GM18499 (cell line): ENCODE measurements at regions not wholly inside any gene's neighbourhood (a gene's known extent, or its start where the extent isn't known, plus 50 kb on each side); places are given as distances from the start of the nearest gene placed in this dataset.
"Not testable (repeated sequence)": the region's sequence is repeated elsewhere in the genome, so short reads cannot be mapped to it uniquely, and the experiment has no call there.

Experiments used
- ATAC-seq: cut with Tn5 transposase; IDR thresholded peaks from one replicate; pipeline ENCODE4 v1.9.1; 2021; ENCODE audit warnings: moderate number of reproducible peaks; ENCODE audit not compliant: insufficient read depth, unreplicated experiment

DNA sequence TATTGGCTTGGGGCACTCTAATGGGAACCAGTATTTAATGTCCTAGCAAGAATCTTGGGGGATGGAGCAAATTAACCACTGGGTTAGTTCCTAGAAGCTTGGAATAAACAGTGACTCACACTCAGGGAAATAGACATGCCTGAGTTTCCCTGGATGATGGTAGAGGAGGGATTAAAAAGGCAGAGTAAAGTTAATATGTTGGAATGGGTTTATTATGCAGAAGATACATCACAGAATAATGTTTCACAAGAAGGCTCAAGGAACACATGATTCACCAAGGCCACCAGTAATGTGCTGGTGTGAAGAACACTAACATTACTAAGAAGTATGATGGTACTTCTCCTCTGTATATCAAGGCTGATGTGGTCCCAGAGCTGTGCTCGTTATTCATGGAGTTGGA, 752.9 kb upstream of the SEMA6A start:
- no peak for ATAC-seq

GRCh38 chr5:117326997-117327396, 752.4 kb upstream of the SEMA6A start:
- no peak for ATAC-seq

GRCh38 chr5:117318528-117318927, 743.9 kb upstream of the SEMA6A start:
- ATAC-seq = no peak

GRCh38 chr5:117315170-117315569, 740.5 kb upstream of the SEMA6A start:
- ATAC-seq = no peak

- ATAC-seq = not testable (repeated sequence)
These were observed 730.0 kb upstream of the SEMA6A start for GRCh38 chr5:117304512-117305107.

GRCh38 chr5:117302949-117303348, 728.3 kb upstream of the SEMA6A start:
- no peak for ATAC-seq

DNA sequence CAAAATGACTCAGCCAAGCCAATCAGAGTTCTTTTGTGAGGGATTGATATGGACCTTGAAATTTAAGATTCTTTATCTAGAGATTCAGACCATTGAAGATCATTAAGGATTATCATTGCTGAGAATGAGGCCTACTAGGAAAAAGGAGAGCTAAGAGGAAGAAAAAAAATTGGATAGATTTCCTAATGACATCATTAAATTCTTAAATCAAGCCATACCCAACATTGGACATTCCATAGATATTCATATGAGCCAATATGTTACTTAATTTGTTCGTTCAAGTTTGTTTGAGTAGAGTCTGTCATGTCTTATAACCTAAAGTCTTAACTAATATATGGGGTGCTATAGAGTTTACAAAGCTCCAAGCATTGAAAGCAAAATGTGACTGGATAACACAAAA, 727.9 kb upstream of the SEMA6A start:
- ATAC-seq = no peak

DNA sequence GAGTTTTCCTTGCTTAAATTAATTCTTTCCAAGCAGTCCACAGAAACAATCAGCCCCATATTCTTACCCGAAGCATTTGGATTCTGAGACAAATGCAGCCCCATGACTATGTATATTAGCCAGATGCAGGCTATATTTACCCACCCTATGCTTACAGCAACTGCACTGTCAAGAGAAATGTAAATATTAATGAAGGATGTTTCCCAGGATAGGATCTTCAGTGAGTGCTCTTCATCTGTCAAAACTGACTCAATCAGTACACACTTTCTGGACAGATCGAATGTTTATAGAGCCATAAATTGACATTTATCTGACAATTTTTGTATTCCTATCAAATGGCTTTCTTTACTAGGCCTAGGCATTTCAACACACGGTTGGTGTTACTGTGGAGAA, 725.3 kb upstream of the SEMA6A start:
- no peak for ATAC-seq

- ATAC-seq = no peak
These were observed 724.8 kb upstream of the SEMA6A start for GRCh38 chr5:117299224-117299935.

- ATAC-seq = no peak
These were observed 722.2 kb upstream of the SEMA6A start for GRCh38 chr5:117296872-117297271.

GRCh38 chr5:117295941-117296340, 721.3 kb upstream of the SEMA6A start:
- ATAC-seq = no peak

DNA sequence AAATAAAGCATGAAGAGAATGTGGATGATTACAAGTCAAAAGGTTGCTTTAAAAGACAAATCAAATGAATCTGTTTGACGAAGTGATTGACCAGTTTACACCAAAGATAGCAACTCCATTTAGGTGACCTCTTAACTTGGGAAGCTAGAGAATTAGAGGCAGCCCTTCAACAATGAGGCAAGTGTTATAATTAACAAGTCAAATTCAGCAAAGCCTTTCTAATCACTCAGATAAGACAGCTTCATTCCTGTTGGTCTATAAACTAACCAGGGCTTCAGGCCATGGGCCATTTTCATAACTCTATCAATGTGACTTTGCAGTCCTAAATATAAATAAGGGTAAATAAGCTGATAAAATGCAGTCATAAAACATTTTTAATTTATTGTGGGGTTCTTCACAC, 712.2 kb upstream of the SEMA6A start:
- ATAC-seq = no peak

DNA sequence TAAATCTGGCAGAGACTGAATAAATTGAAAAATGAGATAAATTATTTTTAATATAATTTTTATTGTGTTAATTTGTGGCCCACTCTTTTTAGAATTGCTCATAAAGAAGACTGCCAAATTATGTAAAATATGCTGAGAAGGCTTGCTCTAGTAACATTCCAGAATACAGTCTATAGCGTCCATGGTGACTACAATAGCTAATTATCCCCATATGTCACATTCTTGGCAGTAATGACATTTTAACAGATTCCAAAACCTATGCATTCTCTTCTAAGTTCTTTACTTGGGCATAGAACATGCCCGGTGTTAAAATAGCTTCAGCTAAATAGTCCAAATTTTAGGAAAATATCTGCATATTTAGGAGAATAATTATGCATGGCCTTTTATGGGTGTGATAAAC, 697.0 kb upstream of the SEMA6A start:
- ATAC-seq = no peak

DNA sequence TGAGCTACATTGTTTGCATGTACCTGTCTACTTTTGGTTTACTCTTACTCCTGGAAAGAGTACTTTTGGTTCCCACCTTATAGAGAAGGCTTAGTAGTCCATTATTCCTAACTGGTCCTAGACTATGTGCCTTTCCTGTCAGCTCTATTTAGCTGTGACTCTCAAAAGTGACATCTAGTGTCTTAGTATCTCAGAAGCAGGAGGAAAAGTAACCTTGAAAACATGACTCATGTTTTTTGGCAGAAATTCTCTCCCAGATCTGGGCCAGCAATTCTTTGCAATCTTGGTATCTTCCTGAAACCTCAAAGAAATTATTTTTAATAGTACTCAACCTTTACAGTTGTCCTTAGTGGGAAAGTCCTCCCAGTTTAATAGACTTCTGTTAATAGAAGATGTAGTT, 691.7 kb upstream of the SEMA6A start:
- ATAC-seq = no peak

- ATAC-seq = no peak
These were observed 688.6 kb upstream of the SEMA6A start for GRCh38 chr5:117263231-117263630.

GRCh38 chr5:117262572-117263131, 688.0 kb upstream of the SEMA6A start:
- ATAC-seq = no peak

DNA sequence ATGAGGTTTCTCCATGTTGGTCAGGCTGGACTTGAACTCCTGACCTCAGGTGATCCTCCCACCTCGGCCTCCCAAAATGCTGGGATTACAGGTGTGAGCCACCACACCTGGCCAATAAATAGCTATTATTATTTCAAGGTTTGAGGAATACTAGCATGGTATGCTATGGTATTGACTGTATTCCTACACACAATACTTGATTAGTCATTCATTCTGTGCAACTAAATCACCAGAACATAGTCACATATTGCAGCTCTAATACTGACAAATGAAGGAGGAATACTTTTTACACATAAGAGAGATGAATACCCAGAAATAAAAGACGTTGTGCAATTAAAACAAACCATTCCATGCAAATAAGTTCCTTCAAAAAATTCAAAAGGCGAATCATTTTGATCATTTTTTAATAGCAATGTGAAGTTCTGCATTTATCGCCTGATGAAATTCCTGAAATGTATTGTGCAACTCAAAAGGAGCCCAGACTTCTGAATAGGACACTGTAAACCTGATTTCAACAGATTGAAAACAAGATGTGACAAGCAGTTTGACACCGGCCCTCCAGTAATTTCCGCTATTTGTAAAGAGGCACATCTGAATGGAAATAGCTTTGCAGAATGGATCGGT, 687.4 kb upstream of the SEMA6A start:
- no peak for ATAC-seq

- no peak for ATAC-seq
These were observed 680.8 kb upstream of the SEMA6A start for GRCh38 chr5:117255211-117256027.

DNA sequence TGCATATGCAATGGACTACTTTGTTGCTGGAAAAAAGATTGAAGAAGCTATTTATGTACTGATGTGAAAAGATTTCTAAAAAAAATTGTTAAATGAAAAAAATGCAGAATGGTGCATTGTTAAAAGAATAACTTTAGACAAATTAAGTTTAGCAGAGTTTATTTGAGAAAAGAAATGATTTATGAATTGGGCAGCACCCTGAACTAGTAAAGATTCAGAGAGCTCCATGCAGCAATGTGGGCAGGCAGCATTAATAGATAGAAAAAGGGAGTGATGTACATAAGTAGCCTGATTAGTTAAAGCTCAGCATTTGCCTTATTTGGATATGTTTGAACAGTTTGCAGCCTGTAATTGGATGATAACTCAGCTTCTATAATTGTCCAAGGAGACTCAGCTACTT, 677.9 kb upstream of the SEMA6A start:
- no peak for ATAC-seq

DNA sequence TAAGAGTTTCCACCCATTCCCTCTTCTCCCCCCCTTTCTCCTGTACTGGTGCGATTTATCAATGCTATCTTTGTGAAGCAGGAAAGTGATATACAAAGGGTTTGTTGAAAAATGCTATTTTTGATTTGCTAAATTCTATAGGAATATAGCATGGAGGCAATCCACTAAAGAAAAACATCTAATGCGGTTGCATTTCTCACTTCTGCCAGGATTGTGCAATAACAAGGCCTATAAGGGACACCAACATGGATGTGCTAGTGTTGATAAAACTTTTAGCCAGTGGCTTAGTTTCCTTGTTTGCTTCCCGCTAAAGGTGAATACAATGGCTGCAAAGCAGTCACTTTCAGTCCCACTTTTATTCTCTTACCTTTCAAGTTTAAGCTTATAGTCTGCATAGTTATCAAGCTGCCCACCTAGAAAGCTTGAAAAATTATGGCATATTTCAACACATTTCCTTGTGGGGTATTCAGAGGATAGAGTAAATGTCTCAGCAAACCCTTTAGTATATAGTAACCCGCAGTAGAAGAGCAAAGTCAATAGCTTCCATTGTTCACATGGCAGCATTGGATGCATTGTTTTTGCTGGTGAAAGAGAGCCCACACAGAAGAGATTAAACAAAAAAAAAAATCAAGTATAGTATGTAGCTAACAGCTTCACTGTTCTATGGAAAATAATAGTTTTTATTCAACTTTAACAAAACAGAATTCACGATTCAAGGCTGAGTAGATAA, 674.6 kb upstream of the SEMA6A start:
- no peak for ATAC-seq
